Bronchial epithelial cell (primary cell): ENCODE measurements at regions not wholly inside any gene's neighbourhood (a gene's known extent, or its start where the extent isn't known, plus 50 kb on each side); places are given as distances from the start of the nearest gene placed in this dataset.

Experiments
- DNase-seq: peaks from one replicate; pipeline ENCODE4 v3.0.0-alpha.2; 2010; ENCODE audit warnings: low read depth
- FAIRE-seq: peaks from 2 replicates; lab custom pipeline; 2011; peaks lifted over from hg19 to GRCh38; lab: Jason Lieb, UNC
- H3K27me3 ChIP-seq: 2 replicates; pipeline ENCODE4 v1.5.1; 2011; ENCODE audit warnings: low read length; ENCODE audit not compliant: control insufficient read depth, insufficient read depth
- H3K36me3 ChIP-seq: 2 replicates; pipeline ENCODE4 v1.5.1; 2011; ENCODE audit warnings: low read length; ENCODE audit not compliant: control insufficient read depth, insufficient read depth
- H3K4me3 ChIP-seq: 2 replicates; pipeline ENCODE4 v1.5.1; 2011; ENCODE audit warnings: mild to moderate bottlenecking, low read depth, low read length, control low read depth
- TF ChIP-seq, protein P1 (sequence below): IDR thresholded peaks from 2 replicates; pipeline ENCODE4 v1.5.1; 2011; ENCODE audit warnings: mild to moderate bottlenecking, moderate library complexity, low read length, control low read depth, inconsistent platforms; ENCODE audit not compliant: insufficient read depth, severe bottlenecking

DNA sequence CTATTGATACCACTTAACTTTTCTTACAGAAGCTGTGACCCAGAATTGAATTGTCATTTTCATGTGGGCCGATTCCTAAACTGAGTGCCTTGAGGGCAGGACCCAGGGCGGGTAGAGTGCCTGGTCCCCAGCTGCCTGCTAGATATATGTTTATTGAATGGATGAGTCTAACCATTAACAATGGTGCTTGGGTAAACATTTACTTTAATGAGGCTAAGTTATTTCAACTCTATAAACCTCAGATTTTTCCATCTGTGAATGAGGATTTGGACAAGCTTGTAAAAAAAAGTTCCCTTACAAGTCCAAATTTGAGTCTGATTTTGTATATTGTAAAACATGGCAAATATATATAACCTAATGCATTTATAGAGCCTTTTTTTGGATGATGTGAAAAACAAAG lies 181.8 kb upstream of the ELL2 start:
- DNase-seq (no peak), FAIRE-seq (no peak)
- Histone ChIP-seq H3K4me3 (no peak overlapping the region), H3K27me3 (no peaks in the 10 kb centered on the region), H3K36me3 (no peaks in the 10 kb centered on the region)
- TF ChIP-seq, protein P1, sequence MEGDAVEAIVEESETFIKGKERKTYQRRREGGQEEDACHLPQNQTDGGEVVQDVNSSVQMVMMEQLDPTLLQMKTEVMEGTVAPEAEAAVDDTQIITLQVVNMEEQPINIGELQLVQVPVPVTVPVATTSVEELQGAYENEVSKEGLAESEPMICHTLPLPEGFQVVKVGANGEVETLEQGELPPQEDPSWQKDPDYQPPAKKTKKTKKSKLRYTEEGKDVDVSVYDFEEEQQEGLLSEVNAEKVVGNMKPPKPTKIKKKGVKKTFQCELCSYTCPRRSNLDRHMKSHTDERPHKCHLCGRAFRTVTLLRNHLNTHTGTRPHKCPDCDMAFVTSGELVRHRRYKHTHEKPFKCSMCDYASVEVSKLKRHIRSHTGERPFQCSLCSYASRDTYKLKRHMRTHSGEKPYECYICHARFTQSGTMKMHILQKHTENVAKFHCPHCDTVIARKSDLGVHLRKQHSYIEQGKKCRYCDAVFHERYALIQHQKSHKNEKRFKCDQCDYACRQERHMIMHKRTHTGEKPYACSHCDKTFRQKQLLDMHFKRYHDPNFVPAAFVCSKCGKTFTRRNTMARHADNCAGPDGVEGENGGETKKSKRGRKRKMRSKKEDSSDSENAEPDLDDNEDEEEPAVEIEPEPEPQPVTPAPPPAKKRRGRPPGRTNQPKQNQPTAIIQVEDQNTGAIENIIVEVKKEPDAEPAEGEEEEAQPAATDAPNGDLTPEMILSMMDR, result no peak

GRCh38 chr5:96142786-96143434 lies 181.3 kb upstream of the ELL2 start:
- H3K27me3 ChIP-seq, result no peaks in the 10 kb centered on the region
- no peak for FAIRE-seq
- DNase-seq, result peak; percentile 78
- TF ChIP-seq, protein P1, result no peak
- H3K36me3 ChIP-seq, result no peaks in the 10 kb centered on the region
- no peak overlapping the region for H3K4me3 ChIP-seq

GRCh38 chr5:96142184-96142781 lies 180.6 kb upstream of the ELL2 start:
- H3K4me3 ChIP-seq, result no peak overlapping the region
- TF ChIP-seq, protein P1, result no peak
- H3K36me3 ChIP-seq, result no peaks in the 10 kb centered on the region
- FAIRE-seq (no peak), DNase-seq (no peak)
- no peaks in the 10 kb centered on the region for H3K27me3 ChIP-seq

- Histone ChIP-seq H3K36me3 (no peaks in the 10 kb centered on the region), H3K27me3 (no peaks in the 10 kb centered on the region), H3K4me3 (no peak overlapping the region)
- TF ChIP-seq, protein P1, result no peak
- DNase-seq, result peak; percentile 63
- FAIRE-seq, result no peak
These were observed 180.1 kb upstream of the ELL2 start for GRCh38 chr5:96141749-96142148.

- H3K36me3 ChIP-seq, result no peaks in the 10 kb centered on the region
- no peak for FAIRE-seq
These were observed 178.8 kb upstream of the ELL2 start for GRCh38 chr5:96140496-96140895.

More at GRCh38 chr5:96140496-96140895, 178.8 kb upstream of the ELL2 start:
- no peak overlapping the region for H3K4me3 ChIP-seq
- DNase-seq, result no peak
- TF ChIP-seq, protein P1, result no peak
- H3K27me3 ChIP-seq, result no peaks in the 10 kb centered on the region
